Fibroblast of the aortic adventitia (primary cell): ENCODE measurements at regions not wholly inside any gene's neighbourhood (a gene's known extent, or its start where the extent isn't known, plus 50 kb on each side); places are given as distances from the start of the nearest gene placed in this dataset.

ENCODE experiments used
- DNase-seq: peaks from one replicate; pipeline ENCODE4 v3.0.0-alpha.2; 2010; ENCODE audit warnings: low read depth
- H3K4me3 ChIP-seq: 2 replicates; pipeline ENCODE4 v1.5.1; 2011; ENCODE audit warnings: low read depth, mild to moderate bottlenecking, control low read depth, low read length, moderate library complexity
- CTCF ChIP-seq: IDR thresholded peaks from 2 replicates; pipeline ENCODE4 v1.5.1; 2011; ENCODE audit warnings: mild to moderate bottlenecking, low read length, control low read depth, inconsistent platforms; ENCODE audit not compliant: insufficient read depth

GRCh38 chr6:100962466-100962865 is 81.3 kb upstream of the ASCC3 start:
- TF ChIP-seq CTCF = no peak
- no peak for DNase-seq
- H3K4me3 ChIP-seq = no peak overlapping the region

GRCh38 chr6:100965067-100965466 is 83.9 kb upstream of the ASCC3 start:
- no peak for DNase-seq
- H3K4me3 ChIP-seq = no peak overlapping the region
- no peak for TF ChIP-seq CTCF

- no peak for DNase-seq
Observed at GRCh38 chr6:100968949-100969348, 87.8 kb upstream of the ASCC3 start.

GRCh38 chr6:100979267-100979666 is 98.1 kb upstream of the ASCC3 start:
- no peak for TF ChIP-seq CTCF
- no peak overlapping the region for H3K4me3 ChIP-seq
- no peak for DNase-seq

More at GRCh38 chr6:100968949-100969348, 87.8 kb upstream of the ASCC3 start:
- no peak overlapping the region for H3K4me3 ChIP-seq
- TF ChIP-seq CTCF = no peak

- no peak for DNase-seq
- TF ChIP-seq CTCF = no peak
- no peak overlapping the region for H3K4me3 ChIP-seq
Observed at GRCh38 chr6:100980949-100981348, 99.8 kb upstream of the ASCC3 start.

- no peak overlapping the region for H3K4me3 ChIP-seq
- DNase-seq = no peak
- TF ChIP-seq CTCF = no peak
Observed at GRCh38 chr6:100986921-100987320, 105.8 kb upstream of the ASCC3 start.

GRCh38 chr6:100987556-100987955 is 106.4 kb upstream of the ASCC3 start:
- no peak for DNase-seq
- no peak overlapping the region for H3K4me3 ChIP-seq
- TF ChIP-seq CTCF = no peak
